ENCODE measurements at regions not wholly inside any gene's neighbourhood (a gene's known extent, or its start where the extent isn't known, plus 50 kb on each side); places are given as distances from the start of the nearest gene placed in this dataset.

DNA sequence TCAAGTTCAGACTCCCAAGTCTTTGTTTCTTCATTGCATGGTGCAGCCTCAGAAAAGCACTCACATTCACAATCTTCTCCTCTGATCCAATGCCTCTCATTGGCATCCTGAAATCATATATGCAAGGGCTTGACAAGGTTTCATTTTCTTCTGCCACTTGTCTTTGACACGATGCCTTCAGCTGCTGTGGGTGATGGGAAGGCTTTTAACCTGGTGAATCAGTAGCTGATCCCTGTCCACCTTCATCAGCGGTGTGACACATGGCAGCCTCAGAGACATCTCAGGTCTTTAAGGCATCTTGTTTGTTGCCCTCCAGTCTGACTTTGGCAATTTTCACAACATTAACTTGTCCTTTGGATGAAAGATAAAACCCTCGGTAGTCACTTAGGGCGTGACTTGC lies 147.2 kb downstream of the PRELID2 start:
- no peaks in the 10 kb centered on the region for H3K4me1 ChIP-seq (ENCODE audit: control insufficient read depth, insufficient read depth, low read length)
- no peak for TF ChIP-seq SIN3A (IDR thresholded peaks at IDR 0.05; ENCODE audit: borderline replicate concordance, insufficient read depth, low read depth, low read length)
- TF ChIP-seq POLR2AphosphoS5 (IDR thresholded peaks at IDR 0.05; ENCODE audit: low read depth, low read length) = no peak
- TF ChIP-seq, protein P1, sequence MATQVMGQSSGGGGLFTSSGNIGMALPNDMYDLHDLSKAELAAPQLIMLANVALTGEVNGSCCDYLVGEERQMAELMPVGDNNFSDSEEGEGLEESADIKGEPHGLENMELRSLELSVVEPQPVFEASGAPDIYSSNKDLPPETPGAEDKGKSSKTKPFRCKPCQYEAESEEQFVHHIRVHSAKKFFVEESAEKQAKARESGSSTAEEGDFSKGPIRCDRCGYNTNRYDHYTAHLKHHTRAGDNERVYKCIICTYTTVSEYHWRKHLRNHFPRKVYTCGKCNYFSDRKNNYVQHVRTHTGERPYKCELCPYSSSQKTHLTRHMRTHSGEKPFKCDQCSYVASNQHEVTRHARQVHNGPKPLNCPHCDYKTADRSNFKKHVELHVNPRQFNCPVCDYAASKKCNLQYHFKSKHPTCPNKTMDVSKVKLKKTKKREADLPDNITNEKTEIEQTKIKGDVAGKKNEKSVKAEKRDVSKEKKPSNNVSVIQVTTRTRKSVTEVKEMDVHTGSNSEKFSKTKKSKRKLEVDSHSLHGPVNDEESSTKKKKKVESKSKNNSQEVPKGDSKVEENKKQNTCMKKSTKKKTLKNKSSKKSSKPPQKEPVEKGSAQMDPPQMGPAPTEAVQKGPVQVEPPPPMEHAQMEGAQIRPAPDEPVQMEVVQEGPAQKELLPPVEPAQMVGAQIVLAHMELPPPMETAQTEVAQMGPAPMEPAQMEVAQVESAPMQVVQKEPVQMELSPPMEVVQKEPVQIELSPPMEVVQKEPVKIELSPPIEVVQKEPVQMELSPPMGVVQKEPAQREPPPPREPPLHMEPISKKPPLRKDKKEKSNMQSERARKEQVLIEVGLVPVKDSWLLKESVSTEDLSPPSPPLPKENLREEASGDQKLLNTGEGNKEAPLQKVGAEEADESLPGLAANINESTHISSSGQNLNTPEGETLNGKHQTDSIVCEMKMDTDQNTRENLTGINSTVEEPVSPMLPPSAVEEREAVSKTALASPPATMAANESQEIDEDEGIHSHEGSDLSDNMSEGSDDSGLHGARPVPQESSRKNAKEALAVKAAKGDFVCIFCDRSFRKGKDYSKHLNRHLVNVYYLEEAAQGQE (IDR thresholded peaks at IDR 0.05; ENCODE audit: insufficient read depth in 1 of 2, low read depth in 2 of 2, low read length in 1 of 2) = no peak
- TF ChIP-seq TCF7L2 (IDR thresholded peaks at IDR 0.05; ENCODE audit: low read depth, low read length) = no peak
- TF ChIP-seq, protein P2, sequence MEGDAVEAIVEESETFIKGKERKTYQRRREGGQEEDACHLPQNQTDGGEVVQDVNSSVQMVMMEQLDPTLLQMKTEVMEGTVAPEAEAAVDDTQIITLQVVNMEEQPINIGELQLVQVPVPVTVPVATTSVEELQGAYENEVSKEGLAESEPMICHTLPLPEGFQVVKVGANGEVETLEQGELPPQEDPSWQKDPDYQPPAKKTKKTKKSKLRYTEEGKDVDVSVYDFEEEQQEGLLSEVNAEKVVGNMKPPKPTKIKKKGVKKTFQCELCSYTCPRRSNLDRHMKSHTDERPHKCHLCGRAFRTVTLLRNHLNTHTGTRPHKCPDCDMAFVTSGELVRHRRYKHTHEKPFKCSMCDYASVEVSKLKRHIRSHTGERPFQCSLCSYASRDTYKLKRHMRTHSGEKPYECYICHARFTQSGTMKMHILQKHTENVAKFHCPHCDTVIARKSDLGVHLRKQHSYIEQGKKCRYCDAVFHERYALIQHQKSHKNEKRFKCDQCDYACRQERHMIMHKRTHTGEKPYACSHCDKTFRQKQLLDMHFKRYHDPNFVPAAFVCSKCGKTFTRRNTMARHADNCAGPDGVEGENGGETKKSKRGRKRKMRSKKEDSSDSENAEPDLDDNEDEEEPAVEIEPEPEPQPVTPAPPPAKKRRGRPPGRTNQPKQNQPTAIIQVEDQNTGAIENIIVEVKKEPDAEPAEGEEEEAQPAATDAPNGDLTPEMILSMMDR (IDR thresholded peaks at IDR 0.05) = no peak
- H3K4me3 ChIP-seq (ENCODE audit: low read depth in 2 of 2, low read length in 2 of 2) = no peak overlapping the region
- H3K27me3 ChIP-seq (ENCODE audit: control insufficient read depth, insufficient read depth, low read length) = no peaks in the 10 kb centered on the region
- ChIA-PET POLR2A (no interaction called here), CTCF (no interaction called here)
- in situ Hi-C loops (cut with HindIII; ENCODE audit: low pct_unique_long_range_greater_than_20kb, low sequenced_read_pairs) = no loop called here
- H3K36me3 ChIP-seq (ENCODE audit: control insufficient read depth, insufficient read depth, low read length) = no peaks in the 10 kb centered on the region
- ATAC-seq (no peak), DNase-seq (ENCODE audit: low read depth, low spot score) (no peak)
- no peak overlapping the region for H3K27ac ChIP-seq (ENCODE audit: low read length)
- intact Hi-C loops (cut with micrococcal nuclease; ENCODE audit: unreplicated experiment) = no loop called here
- no peaks in the 10 kb centered on the region for H3K9me3 ChIP-seq (ENCODE audit: control insufficient read depth, insufficient read depth, low read depth, low read length)
- BruUV-seq (replicated peaks) = no TSS peak

DNA sequence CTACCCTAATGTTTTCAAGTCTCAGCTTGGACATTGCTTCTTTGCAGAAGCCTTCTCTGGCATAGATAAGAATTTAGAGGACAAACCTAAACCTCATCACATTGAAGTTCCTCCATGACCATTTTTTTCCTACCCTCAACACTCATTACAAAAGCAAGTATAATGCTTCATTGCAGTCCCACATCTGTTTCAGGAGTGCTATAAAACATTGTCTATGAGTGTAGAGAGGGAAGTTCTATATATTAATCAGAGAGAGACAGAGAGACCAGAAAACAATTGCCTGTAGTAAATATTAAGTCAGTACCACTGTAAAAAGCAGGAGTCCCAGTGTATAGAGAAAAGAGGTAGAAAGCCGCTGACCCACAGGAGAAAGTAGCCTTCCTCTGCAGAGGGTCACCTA lies 149.7 kb downstream of the PRELID2 start:
- no peak for DNase-seq (ENCODE audit: low read depth, low spot score)
- intact Hi-C loops (cut with micrococcal nuclease; ENCODE audit: unreplicated experiment) (no loop called here), in situ Hi-C loops (cut with HindIII; ENCODE audit: low pct_unique_long_range_greater_than_20kb, low sequenced_read_pairs) (no loop called here)
- Histone ChIP-seq H3K27ac (ENCODE audit: low read length) (no peak overlapping the region), H3K36me3 (ENCODE audit: control insufficient read depth, insufficient read depth, low read length) (no peaks in the 10 kb centered on the region), H3K27me3 (ENCODE audit: control insufficient read depth, insufficient read depth, low read length) (no peaks in the 10 kb centered on the region), H3K4me3 (ENCODE audit: low read depth in 2 of 2, low read length in 2 of 2) (no peak overlapping the region), H3K9me3 (ENCODE audit: control insufficient read depth, insufficient read depth, low read depth, low read length) (no peaks in the 10 kb centered on the region), H3K4me1 (ENCODE audit: control insufficient read depth, insufficient read depth, low read length) (no peaks in the 10 kb centered on the region; the same call in 1 of the 2 replicates)
- ChIA-PET POLR2A (no interaction called here), CTCF (no interaction called here)
- BruUV-seq (replicated peaks) = no TSS peak
- TF ChIP-seq POLR2AphosphoS5 (IDR thresholded peaks at IDR 0.05; ENCODE audit: low read depth, low read length) = no peak
- TF ChIP-seq, protein P2 (IDR thresholded peaks at IDR 0.05) = no peak
- no peak for TF ChIP-seq SIN3A (IDR thresholded peaks at IDR 0.05; ENCODE audit: borderline replicate concordance, insufficient read depth, low read depth, low read length)
- TF ChIP-seq, protein P1 (IDR thresholded peaks at IDR 0.05; ENCODE audit: insufficient read depth in 1 of 2, low read depth in 2 of 2, low read length in 1 of 2) = no peak
- TF ChIP-seq TCF7L2 (IDR thresholded peaks at IDR 0.05; ENCODE audit: low read depth, low read length) = no peak
- ATAC-seq = no peak
